Kidney epithelial cell (primary cell): ENCODE measurements at regions not wholly inside any gene's neighbourhood (a gene's known extent, or its start where the extent isn't known, plus 50 kb on each side); places are given as distances from the start of the nearest gene placed in this dataset.

Experiments used
- DNase-seq: peaks from one replicate; pipeline ENCODE4 v3.0.0-alpha.2; 2010; ENCODE audit warnings: low read depth
- H3K27me3 ChIP-seq: 2 replicates; pipeline ENCODE4 v1.6.0; 2011; ENCODE audit warnings: low read length; ENCODE audit not compliant: control insufficient read depth, insufficient read depth
- H3K36me3 ChIP-seq: 2 replicates; pipeline ENCODE4 v1.5.1; 2011; ENCODE audit warnings: low read length; ENCODE audit not compliant: control insufficient read depth, insufficient read depth
- H3K4me3 ChIP-seq: 2 replicates; pipeline ENCODE4 v1.5.1; 2011; ENCODE audit warnings: low read depth, mild to moderate bottlenecking, control low read depth, low read length
- TF ChIP-seq, protein P1 (sequence below): IDR thresholded peaks from 2 replicates; pipeline ENCODE4 v1.5.1; 2011; ENCODE audit warnings: mild to moderate bottlenecking, moderate library complexity, low read length, control low read depth, inconsistent platforms; ENCODE audit not compliant: insufficient read depth, poor library complexity, severe bottlenecking

DNA sequence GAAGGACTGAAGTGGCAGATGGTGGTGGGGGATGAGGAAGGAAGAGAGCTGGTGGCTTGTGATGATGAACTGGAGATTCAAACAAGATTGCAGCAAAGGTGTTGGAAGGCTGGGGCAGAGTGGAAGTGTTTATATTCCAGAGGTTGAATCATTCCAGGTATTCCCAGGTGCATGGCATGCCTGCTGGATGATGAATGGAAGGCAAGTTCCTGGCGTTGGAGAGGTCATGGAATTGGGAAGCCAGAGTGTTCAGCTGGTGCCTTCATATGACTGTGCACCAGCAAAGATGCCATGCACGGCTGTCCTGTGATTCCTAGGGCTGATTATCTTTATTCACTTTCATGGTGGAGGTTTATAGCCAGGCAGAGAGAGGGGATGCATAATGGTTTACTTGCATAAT, 135.8 kb upstream of the PUDP start:
- Histone ChIP-seq H3K4me3 (no peak overlapping the region), H3K36me3 (no peaks in the 10 kb centered on the region), H3K27me3 (no peaks in the 10 kb centered on the region)
- TF ChIP-seq, protein P1, sequence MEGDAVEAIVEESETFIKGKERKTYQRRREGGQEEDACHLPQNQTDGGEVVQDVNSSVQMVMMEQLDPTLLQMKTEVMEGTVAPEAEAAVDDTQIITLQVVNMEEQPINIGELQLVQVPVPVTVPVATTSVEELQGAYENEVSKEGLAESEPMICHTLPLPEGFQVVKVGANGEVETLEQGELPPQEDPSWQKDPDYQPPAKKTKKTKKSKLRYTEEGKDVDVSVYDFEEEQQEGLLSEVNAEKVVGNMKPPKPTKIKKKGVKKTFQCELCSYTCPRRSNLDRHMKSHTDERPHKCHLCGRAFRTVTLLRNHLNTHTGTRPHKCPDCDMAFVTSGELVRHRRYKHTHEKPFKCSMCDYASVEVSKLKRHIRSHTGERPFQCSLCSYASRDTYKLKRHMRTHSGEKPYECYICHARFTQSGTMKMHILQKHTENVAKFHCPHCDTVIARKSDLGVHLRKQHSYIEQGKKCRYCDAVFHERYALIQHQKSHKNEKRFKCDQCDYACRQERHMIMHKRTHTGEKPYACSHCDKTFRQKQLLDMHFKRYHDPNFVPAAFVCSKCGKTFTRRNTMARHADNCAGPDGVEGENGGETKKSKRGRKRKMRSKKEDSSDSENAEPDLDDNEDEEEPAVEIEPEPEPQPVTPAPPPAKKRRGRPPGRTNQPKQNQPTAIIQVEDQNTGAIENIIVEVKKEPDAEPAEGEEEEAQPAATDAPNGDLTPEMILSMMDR: no peak
- no peak for DNase-seq

DNA sequence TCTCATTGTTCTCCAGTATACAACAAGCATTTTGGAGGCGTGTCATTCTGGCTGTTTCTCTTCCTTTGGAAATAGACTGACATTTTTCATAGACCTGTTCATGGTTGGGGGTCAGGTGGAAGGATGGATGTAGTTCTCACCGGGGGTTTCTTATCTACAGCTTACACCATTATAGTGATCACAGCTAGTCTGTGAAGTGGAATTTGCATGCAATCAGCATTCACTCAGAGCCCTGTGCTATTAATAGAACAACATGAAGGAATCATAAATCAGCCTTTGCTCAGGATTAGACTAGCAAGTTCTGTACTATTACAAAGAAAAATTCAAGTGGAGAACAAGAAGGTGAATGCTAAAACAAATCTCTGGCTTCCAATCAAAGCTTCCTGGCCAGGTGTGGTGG, 132.6 kb upstream of the PUDP start:
- no peaks in the 10 kb centered on the region for H3K36me3 ChIP-seq
- H3K4me3 ChIP-seq: no peak overlapping the region
- no peaks in the 10 kb centered on the region for H3K27me3 ChIP-seq
- DNase-seq: no peak
- TF ChIP-seq, protein P1: no peak

DNA sequence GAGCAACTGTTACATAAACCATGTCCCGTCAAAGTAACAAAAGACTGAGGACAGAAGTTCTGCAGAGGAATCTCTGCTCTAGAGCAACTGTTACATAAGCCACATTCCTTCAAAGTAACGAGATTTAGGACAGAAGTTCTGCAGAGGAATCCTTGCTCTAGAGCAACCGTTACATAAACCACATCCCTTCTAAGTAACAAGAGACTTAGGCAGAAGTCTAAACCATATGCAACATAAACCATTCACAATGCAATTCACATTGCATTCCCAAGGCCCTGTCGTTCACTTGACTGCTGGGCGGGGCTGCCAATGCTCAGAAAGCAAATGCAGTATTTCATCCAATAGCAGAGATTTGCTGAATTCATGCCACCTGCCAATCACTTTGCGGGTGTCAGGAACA, 124.4 kb upstream of the PUDP start:
- no peak for DNase-seq
- TF ChIP-seq, protein P1: no peak
- Histone ChIP-seq H3K27me3 (no peaks in the 10 kb centered on the region), H3K36me3 (no peaks in the 10 kb centered on the region), H3K4me3 (no peak overlapping the region)

DNA sequence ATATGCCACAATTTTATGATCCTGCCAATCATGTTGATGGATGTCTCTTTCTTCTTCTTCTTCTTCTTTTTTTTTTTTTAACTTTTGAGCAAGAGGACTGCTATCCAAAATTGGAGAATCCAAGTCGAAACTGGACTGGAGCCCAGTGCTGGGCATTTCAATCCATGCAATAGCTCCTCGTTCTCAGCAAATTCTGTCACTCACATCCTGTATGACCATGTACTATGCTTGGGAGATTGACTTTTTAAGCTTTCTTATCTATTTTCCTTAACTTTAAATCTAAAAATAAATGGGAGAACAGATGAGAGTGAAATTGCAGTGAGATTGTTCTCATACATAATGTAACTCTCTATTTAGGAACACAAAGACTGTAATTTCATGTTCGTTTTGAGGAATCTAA, 123.0 kb upstream of the PUDP start:
- no peak overlapping the region for H3K4me3 ChIP-seq
- H3K27me3 ChIP-seq: no peaks in the 10 kb centered on the region
- no peak for DNase-seq
- TF ChIP-seq, protein P1: no peak
- H3K36me3 ChIP-seq: no peaks in the 10 kb centered on the region

DNA sequence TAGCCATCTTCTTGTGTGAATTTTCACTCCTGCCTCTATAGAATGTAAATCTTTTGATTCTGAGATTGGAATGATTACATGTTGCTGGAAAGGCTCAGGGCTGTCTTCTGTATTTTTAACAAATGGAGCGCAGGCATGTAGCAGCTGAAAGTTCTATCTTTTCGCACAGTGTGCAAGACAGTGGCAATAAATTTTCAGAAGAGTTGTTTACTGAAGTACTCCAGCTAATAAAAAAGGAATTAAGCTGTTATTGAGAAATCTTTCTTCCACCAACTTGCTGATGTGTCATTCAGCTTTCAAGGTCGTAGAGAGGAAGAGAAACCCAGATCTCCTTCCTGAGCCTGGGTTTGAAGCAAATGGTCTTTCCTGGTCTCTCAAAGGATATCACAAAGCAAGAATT, 122.0 kb upstream of the PUDP start:
- H3K27me3 ChIP-seq: no peaks in the 10 kb centered on the region
- no peaks in the 10 kb centered on the region for H3K36me3 ChIP-seq
- TF ChIP-seq, protein P1: no peak
- H3K4me3 ChIP-seq: no peak overlapping the region
- DNase-seq: no peak

DNA sequence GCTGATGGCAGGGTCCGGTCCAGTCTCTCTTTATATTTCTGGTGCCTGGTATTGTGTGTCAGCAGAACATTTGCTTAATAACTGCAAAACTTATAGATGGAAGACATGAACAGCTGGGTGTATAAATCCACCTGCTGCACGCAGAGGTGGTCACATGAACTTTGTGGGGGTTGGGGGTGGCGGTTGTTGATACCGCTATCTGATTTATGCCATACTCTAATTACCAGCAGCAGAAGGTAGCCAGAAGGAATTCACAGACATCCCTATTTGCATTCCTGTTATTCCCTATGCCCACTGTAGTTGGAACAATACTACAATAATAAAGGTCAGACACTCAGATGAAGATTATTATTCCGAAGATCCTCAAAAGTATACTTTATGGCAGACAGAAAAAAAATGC, 121.6 kb upstream of the PUDP start:
- no peak for DNase-seq
- TF ChIP-seq, protein P1: no peak
- Histone ChIP-seq H3K4me3 (no peak overlapping the region), H3K27me3 (no peaks in the 10 kb centered on the region), H3K36me3 (no peaks in the 10 kb centered on the region)
